BE2C (cell line): ENCODE measurements at regions not wholly inside any gene's neighbourhood (a gene's known extent, or its start where the extent isn't known, plus 50 kb on each side); places are given as distances from the start of the nearest gene placed in this dataset.

Source experiments
- DNase-seq: peaks from one replicate; pipeline ENCODE4 v3.0.0-alpha.2; 2020
- H3K27me3 ChIP-seq: fragments of 250-450 bp; sonication (Bioruptor Pico); 2 replicates; pipeline ENCODE4 v1.5.1; 2020; ENCODE audit warnings: mild to moderate bottlenecking
- H3K36me3 ChIP-seq: fragments of 250-450 bp; sonication (Bioruptor Pico); 2 replicates; pipeline ENCODE4 v1.5.1; 2020; ENCODE audit warnings: mild to moderate bottlenecking
- H3K4me1 ChIP-seq: fragments of 250-450 bp; sonication (Bioruptor Pico); 2 replicates; pipeline ENCODE4 v1.5.1; 2020
- H3K4me3 ChIP-seq: 2 replicates; pipeline ENCODE4 v1.5.1; 2011; ENCODE audit warnings: low read depth, low read length
- H3K9me3 ChIP-seq: fragments of 250-450 bp; sonication (Bioruptor Pico); 2 replicates; pipeline ENCODE4 v1.5.1; 2020
- TF ChIP-seq, protein P1 (sequence below): IDR thresholded peaks from 2 replicates; pipeline ENCODE4 v1.5.1; 2012; ENCODE audit warnings: mild to moderate bottlenecking, low read depth, low read length

- TF ChIP-seq, protein P1, sequence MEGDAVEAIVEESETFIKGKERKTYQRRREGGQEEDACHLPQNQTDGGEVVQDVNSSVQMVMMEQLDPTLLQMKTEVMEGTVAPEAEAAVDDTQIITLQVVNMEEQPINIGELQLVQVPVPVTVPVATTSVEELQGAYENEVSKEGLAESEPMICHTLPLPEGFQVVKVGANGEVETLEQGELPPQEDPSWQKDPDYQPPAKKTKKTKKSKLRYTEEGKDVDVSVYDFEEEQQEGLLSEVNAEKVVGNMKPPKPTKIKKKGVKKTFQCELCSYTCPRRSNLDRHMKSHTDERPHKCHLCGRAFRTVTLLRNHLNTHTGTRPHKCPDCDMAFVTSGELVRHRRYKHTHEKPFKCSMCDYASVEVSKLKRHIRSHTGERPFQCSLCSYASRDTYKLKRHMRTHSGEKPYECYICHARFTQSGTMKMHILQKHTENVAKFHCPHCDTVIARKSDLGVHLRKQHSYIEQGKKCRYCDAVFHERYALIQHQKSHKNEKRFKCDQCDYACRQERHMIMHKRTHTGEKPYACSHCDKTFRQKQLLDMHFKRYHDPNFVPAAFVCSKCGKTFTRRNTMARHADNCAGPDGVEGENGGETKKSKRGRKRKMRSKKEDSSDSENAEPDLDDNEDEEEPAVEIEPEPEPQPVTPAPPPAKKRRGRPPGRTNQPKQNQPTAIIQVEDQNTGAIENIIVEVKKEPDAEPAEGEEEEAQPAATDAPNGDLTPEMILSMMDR, result no peak
- H3K4me1 ChIP-seq, result no peaks in the 10 kb centered on the region
- no peak for DNase-seq
- no peaks in the 10 kb centered on the region for H3K36me3 ChIP-seq
- H3K27me3 ChIP-seq, result no peaks in the 10 kb centered on the region
- no peaks in the 10 kb centered on the region for H3K9me3 ChIP-seq
- H3K4me3 ChIP-seq, result no peak overlapping the region
Observed at GRCh38 chr3:124599779-124600693, 130.2 kb upstream of the UMPS start.

GRCh38 chr3:124600765-124601164, 129.5 kb upstream of the UMPS start:
- Histone ChIP-seq H3K4me3 (no peak overlapping the region), H3K9me3 (no peaks in the 10 kb centered on the region), H3K4me1 (no peaks in the 10 kb centered on the region), H3K27me3 (no peaks in the 10 kb centered on the region), H3K36me3 (no peaks in the 10 kb centered on the region)
- TF ChIP-seq, protein P1, result no peak
- DNase-seq, result no peak

- Histone ChIP-seq H3K4me3 (no peak overlapping the region), H3K4me1 (no peaks in the 10 kb centered on the region), H3K27me3 (no peaks in the 10 kb centered on the region), H3K9me3 (no peaks in the 10 kb centered on the region), H3K36me3 (no peaks in the 10 kb centered on the region)
- DNase-seq, result no peak
- TF ChIP-seq, protein P1, result no peak
Observed at GRCh38 chr3:124601190-124601589, 129.1 kb upstream of the UMPS start.

GRCh38 chr3:124602980-124603627, 127.1 kb upstream of the UMPS start:
- Histone ChIP-seq H3K4me1 (no peaks in the 10 kb centered on the region), H3K9me3 (no peaks in the 10 kb centered on the region), H3K27me3 (no peaks in the 10 kb centered on the region), H3K4me3 (no peak overlapping the region), H3K36me3 (no peaks in the 10 kb centered on the region)
- TF ChIP-seq, protein P1, result no peak
- DNase-seq, result no peak

- TF ChIP-seq, protein P1, result no peak
- H3K4me3 ChIP-seq, result no peak overlapping the region
- no peaks in the 10 kb centered on the region for H3K9me3 ChIP-seq
- H3K4me1 ChIP-seq, result no peaks in the 10 kb centered on the region
- no peaks in the 10 kb centered on the region for H3K36me3 ChIP-seq
- no peak for DNase-seq
- H3K27me3 ChIP-seq, result no peaks in the 10 kb centered on the region
Observed at GRCh38 chr3:124605781-124606579, 124.3 kb upstream of the UMPS start.
